Cardiac septum (tissue), 1 donor: ENCODE measurements at regions not wholly inside any gene's neighbourhood (a gene's known extent, or its start where the extent isn't known, plus 50 kb on each side); places are given as distances from the start of the nearest gene placed in this dataset.
A peak's percentile ranks its signal among the peaks of the same experiment; 100 is the strongest.
"Not testable (repeated sequence)": the region's sequence is repeated elsewhere in the genome, so short reads cannot be mapped to it uniquely, and the experiment has no call there.

Source experiments
- DNase-seq: peaks from one replicate; pipeline ENCODE4 v3.0.0-alpha.2; 2020; ENCODE audit warnings: low spot score
- intact Hi-C: fragments of 100-400 bp; cut with DNase I; formaldehyde crosslinking; loops from one replicate; pipeline ENCODE4 v1.14.0; 2022
- donor health status: DM: no; HTN: no; CAD: no.

DNA sequence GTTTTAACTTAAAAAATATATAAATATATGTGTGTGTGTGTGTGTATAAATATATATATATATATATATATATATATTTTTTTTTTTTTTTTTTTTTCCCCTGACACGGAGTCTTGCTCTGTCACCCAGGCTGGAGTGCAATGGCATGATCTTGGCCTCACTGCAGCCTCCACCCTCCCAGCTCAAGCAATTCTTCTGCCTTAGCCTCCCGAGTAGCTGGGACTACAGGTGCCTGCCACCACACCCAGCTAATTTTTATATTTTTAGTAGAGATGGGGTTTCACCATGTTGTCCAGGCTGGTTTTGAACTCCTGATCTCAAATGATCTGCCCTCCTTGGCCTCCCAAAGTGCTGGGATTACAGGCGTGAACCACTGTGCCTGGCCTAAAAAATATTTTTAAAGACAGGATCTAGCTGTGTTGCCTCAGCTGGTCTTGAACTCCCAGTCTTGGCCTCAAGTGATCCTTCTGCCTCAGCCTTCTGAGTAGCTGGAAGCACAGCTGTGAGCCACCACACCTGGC, 243.9 kb downstream of the GOLGA6L6 start:
- DNase-seq, intact Hi-C loops: not testable (repeated sequence)

DNA sequence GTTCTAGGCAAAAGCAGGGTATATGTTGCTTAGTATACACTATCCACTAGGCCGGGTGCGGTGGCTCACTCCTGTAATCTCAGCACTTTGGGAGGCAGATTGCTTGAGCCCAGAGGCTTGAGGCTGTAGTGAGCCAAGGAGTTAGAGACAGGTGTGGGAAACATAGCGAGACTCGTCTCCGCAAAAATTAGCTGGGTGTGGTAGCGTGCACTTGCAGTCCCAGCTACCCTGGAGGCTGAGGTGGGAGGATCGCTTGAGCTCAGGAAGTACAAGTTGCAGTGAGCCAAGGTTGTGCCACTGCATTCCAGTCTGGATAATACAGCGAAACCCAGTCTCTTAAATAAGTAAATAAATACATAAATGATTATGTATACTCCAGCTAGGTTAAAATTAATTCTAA, 245.3 kb downstream of the GOLGA6L6 start:
- intact Hi-C loops, DNase-seq: not testable (repeated sequence)

DNA sequence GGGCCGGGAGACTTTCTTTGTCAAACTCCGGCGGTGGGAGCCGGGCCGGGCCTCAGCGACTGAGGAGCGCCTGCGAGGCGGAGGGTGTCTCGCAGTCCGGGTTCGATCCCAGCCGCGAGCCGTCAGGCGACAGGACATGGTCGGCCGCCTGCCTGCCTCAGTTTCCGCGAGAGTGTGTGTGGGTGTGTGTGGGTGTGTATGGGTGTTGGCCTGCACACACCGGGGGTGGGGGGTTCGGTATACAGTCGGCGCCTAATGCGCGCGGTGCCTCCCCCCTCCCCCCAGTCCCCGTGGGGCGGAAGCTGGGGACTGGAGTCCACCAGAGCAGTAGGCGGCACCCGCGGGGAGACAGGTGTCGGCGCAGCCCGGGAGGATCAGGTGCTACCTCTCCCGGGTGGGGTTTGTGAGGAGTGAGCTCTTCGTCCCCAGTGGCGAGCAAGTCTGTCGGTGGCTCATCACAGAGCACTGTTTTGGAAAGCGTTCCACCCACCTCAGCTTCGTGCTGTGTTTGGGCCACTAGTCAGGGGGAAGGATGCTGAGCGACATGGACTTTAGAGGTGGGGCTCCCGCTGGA, 246.3 kb downstream of the GOLGA6L6 start:
- intact Hi-C loops = no loop called here

DNA sequence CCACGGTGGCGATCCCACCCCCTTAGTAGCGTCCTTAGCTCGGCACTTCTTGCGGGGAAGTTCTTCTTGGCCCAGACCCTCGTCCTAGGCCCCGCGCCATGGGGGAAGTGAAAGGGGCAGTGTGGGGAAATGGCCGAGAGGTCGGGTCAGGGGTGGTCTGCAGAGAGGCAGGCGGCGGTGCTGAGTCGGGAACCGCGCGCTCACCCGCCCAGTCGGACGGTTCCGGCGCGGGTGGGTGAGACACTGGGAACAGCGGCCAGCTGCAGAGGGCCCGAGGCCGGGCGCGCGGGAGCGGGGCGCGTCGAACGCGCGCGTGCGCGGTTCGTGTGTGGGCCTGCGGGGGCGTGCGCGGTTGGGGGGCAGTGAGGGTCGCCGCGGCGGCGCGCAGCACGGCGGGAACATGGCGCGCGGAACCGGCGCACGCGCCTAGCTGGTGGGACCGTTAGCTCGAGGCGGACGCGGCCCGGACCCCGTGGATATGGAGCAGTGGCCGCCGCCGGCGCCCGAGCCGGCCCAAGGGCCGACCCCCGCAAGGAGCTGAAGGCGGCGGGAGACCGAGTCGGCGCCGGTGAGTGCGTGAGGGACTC, 246.9 kb downstream of the GOLGA6L6 start:
- intact Hi-C loops = no loop called here
- DNase-seq = peak; percentile 75

More for the DNA sequence above, 246.3 kb downstream of the GOLGA6L6 start:
- DNase-seq = peak; percentile 74

DNA sequence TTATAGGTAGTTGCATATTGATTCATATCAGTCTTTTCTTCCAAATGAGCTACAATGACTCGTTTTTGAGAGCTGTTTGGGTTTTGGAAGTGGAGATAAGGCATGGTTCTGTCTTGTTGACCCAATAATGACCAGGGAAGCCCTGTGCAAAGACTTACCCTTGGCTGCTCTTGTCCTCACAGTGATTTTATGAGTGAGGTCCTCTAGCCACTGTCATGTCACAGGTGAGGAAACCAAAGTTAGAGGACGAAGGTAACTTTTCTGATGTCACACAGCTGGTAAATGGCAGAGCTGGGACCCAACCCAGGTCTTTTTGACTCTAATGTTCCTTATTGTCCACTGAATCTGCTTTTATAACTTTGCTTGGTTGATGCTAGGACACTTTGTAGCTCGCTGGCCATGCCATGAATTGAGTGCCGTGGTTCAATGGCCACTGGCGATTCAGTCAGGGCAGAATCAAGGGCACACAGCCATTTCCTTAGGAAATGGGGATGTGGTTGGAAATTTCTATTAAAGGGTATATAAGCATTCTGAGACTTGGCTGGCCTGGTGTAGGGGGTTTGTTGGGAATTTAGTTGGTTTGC, 249.1 kb downstream of the GOLGA6L6 start:
- DNase-seq, intact Hi-C loops: not testable (repeated sequence)

DNA sequence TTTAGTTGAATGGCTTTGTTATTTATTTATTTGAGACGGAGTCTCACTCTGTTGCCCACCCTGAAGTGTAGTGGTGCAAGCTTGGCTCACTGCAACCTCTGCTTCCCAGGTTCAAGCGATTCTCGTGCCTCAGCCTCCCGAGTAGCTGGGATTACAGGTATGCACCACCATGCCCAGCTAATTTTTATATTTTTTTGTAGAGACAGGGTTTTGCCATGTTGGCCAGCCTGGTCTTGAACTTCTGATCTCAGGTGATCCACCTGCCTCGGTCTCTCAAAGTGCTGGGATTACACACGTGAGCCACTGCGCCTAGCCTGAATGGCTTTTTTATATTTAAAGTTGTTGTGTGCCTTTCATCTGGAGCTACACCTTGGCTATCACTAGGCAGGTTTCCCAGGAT, 250.0 kb downstream of the GOLGA6L6 start:
- DNase-seq = peak; percentile 62
- intact Hi-C loops = not testable (repeated sequence)

DNA sequence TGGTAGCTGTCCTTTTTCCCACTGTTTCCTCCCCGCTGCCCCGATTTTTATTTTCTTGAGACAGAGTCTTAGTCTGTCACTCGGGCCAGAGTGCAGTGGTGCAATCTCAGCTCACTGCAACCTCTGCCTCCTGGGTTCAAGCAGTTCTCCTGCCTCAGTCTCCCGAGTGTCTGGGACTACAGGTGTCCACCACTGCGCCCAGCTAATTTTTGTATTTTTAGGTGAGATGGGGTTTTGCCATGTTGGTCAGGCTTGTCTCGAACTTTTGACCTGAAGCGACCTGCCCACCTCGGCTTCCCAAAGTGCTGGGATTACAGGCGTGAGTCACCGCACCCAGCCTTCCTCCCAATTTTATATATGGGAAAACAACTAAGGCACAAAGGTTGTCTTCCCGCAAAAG, 251.0 kb downstream of the GOLGA6L6 start:
- DNase-seq, intact Hi-C loops: not testable (repeated sequence)

DNA sequence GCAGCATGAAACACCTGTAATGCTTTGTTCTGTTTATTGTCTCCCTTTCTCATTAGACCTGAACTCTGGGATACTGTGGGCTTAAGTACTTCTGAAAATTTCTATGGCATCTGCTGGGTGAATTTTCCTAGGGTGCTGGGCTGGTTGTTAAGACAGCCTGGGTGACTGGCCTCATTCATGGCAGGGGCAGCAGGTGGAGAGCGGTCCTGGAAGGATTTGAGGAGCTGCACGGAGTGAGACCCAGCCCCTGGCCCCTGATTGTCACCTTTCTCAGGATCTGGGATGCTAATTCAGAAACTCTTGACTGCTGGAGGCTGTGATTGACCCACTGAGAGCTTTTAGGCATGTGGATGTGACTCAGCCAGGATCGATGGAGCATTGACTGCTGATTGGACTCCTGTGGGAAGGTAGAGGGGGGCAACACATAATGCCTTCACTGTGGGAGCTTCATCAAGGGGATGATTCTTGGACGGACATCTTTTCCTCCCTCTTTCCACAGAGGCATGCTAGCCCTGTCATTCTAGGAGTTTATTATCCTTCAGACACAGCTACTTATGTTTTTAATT, 252.0 kb downstream of the GOLGA6L6 start:
- DNase-seq = peak; percentile 53
- intact Hi-C loops = not testable (repeated sequence)

DNA sequence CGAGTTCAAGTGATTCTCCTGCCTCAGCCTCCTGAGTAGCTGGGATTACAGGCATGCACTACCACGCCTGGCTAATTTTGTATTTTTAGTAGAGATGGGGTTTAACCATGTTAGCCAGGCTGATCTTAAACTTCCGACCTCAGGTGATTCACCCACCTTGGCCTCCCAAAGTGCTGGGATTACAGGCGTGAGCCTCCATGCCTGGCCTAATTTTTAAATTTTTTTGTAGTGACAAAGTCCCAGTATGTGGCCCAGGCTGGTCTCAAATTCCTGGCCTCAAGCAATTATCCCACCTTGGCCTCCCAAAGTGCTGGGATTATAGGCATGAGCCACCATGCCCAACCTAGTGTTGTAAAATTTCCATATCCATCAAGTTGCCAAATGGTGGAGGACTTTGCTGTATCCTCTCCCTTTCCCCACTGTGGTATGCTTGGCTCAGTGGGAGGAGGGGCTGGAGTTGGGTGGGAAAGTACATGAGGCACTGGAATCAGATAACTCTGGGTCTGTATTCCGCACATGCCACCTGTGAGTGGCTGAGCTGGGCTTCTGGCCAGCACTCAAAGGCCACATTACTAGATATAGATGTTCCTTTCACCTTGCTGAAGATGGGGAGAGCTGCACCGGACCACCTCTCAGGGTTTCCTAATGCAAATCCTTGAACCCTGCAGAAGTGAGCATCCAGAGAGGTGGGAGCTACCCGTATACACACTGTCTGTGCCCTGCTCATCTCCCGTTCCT, 252.6 kb downstream of the GOLGA6L6 start:
- intact Hi-C loops = not testable (repeated sequence)
- peak; percentile 46 for DNase-seq

DNA sequence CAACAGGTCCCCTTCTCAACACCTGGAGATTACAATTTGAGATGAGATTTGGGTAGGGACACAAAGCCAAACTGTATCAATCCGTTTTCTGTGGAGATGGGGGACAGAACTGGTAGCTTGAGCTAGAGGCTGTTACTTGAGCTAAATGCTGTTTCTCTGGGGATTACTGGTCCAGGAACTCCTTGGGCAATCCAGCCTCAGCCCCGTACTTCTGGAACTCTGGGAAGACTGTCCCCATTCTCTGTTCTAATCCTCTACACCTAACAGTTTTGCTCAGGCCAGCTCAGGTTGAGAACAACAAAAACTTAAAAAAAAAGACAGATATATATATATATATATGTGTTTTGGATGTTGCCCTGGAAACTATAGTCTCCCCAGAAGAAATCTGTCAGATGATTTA, 255.0 kb downstream of the GOLGA6L6 start:
- intact Hi-C loops = not testable (repeated sequence)
- peak; percentile 14 for DNase-seq

DNA sequence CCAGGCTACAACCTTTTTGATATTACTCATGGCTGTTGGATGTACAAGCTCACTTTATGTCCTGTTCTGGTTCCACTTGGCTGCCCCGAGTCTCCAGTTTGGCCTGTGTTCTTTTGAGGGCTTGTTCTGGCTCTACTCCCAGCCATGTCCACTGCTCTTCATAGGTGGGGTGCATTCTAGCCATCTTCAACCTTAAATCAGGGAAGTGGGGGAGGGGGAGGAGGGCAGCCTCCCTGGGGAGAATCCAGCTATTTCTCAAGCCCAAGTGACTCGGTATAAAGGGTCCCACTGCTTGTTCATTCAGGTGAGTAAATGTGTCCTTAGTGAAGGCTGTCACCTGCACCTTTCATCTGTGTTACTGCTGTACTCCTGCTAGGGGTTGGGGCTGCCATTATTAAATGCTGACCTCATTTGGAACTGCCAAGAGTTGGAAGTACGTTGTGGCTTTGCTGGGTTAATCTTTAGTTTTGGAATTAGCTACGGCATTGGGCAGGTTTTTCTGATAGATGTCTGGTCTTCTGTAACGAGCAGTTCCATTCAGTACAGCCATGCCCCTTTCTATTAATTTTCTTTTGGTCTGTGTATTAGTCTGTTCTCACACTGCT, 255.8 kb downstream of the GOLGA6L6 start:
- intact Hi-C loops = not testable (repeated sequence)
- peak; percentile 60 for DNase-seq

DNA sequence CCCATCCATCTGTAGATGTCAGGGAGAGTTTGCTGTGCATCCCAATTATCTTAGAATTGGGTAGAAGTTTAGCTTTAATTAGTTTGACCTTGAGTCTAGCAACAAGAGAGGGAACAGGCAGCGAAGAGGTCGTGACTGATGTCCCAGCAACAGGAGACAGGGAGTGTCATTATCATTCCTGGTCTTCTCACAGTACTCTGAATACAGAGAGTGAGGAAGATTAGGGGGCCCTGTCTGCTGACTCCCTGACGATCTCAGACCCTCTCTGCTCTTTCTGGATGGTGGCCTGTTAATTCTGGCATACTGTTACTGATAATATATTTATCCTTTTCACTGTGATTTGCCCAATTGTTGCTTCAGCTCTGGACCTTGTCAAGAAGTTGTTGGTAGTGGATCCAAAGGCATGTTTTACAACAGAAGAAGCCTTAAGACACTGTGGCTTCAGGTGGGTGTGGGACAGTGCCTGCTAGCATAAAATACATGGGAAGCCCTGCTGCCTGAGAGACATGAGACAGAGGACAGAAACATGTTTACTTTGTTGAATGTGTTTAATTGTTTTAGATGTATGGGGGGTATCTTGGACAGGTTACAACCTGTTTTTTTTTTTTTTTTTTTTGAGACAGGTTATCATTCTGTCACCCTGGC, 256.6 kb downstream of the GOLGA6L6 start:
- intact Hi-C loops = not testable (repeated sequence)
- DNase-seq = peak; percentile 54

DNA sequence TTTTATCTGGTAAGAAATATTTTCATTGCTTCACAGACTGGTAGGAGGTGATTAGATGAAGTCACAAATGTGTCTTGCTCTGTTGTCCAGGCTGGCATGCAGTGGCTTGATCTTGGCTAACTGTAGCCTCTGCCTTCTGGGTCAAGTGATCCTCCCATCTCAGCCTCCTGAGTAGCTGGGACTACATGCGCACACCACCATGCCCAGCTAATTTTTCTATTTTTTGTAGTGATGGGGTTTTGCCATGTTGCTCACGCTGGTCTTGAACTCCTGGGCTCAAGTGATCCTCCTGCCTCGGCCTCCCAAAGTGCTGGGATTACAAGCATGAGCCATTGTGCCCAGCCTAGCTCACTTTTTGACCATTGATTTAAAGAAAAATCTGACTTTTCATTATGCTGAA, 257.9 kb downstream of the GOLGA6L6 start:
- peak; percentile 35 for DNase-seq
- intact Hi-C loops = not testable (repeated sequence)

DNA sequence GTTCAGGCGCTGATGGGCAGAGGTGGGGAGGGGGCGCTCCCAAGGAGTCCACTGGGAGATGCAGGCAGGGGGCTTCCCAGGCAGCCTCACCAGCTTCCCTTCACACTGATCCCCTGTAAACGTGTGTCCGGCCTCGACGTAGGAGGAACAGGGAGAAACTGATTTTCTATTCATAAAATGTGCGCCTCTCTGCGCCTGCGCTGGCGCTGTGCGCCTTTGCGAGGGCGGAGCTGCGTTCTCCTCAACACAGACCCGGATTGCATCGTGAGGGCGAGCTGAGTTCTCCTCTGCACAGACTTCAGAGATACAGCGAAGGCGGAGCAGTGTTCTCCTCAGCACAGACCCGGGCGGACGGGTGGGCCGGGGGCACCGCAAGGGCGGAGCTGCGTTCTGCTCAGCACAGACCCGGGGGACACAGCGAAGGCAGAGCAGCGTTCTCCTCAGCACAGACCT, 259.1 kb downstream of the GOLGA6L6 start:
- intact Hi-C loops = not testable (repeated sequence)
- peak; percentile 75 for DNase-seq

DNA sequence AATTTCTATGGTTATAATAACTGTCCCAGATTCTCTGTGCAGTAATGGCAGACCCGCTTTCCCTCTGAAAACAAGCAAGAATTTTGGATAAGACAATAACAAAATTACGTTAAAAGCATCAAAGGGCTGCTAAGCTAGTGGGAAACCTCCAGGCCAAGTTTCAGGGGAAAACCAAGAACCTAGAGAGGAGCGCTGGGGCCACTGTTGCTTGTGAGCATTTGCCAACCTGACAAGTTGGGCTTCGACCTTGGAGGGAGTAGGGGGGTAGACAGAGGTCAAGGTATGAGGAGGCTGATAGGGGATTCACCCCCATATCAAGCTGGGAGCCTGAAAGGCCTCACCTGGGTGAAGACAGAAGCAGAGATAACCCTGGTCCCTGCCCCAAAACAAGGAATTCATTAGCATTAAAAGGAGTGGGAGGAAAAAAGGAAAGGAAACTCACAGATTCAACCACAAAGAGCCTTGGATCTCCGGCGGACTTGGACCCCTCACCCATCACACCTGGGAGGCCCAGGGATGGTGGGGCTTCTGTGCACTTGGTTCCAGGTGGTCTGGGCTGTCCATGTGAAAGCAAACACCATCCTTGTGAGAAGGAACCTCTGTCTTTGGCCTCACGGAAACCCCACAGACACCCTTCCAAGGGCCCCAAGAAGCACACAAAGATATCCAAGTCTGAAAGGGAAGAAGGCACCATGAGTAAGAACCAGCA, 259.9 kb downstream of the GOLGA6L6 start:
- DNase-seq = peak; percentile 68
- intact Hi-C loops = not testable (repeated sequence)

DNA sequence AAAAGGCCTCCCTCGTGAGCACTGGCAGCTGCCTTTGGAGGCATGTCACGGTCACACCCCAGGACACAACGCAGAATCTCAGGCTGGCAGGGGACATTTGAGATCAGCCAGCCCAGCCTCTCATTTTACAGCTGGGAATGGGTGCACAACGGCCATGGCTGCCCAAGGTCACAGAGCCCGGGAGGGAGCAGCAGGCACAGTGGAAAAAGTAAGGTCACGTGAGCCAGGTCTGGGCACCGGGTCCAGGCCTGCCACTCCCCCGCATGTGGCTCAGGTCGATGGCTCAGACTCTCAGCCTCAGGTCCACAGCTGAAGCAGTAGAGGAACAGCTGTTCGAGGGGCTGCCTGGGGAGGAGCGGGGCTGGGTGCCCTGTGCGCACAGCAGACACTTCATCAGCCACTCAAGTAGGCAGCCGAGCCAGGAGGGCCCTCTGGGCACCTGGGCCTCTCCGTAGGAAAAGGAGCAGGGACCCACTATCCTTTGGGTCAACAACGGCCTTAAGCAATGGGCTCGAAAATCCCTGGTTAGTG, 260.6 kb downstream of the GOLGA6L6 start:
- intact Hi-C loops = no loop called here
- peak; percentile 76 for DNase-seq

DNA sequence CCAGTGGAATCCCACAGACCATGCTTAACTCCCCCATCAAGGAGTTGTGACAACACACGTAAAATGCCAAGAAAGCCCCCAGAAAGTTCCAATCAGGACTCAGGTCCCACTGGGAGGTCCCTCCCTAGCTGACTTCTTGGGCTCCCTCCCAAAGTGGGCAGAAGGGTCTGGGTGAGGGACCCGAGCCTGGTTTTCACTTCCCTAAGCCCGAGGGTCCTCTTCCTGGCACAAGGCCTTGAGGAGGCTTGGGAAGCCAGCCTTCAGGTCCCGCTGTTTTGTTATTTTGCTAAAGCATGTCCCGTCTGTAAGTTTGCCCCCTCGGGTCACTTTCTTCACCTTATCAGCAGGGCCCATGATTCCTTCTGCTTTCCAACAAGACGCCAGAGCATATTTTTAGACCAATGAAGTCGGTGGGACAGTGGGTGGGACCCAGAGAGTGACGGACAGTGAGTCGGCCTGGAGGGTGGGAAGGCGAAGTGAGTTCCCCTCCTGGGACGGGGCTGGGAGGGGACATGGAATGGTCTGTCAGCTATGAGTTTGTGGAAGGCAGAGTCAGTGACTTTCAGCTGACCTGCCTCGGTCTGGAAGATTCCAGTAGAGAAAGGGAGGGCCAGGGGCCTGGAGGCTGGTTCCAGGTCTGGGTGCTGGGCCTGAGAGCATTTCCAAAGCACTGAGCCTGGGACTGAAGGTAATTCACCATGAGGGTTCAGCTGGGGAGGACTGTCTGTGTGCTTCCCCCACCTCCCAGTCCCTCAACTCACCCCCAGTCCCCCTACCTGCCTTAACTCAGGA, 261.3 kb downstream of the GOLGA6L6 start:
- peak; percentile 72 for DNase-seq
- intact Hi-C loops = not testable (repeated sequence)
